HG02763 (cell line): ENCODE measurements at regions not wholly inside any gene's neighbourhood (a gene's known extent, or its start where the extent isn't known, plus 50 kb on each side); places are given as distances from the start of the nearest gene placed in this dataset.

Experiments used
- ATAC-seq: cut with Tn5 transposase; IDR thresholded peaks from one replicate; pipeline ENCODE4 v1.9.1; 2021; ENCODE audit warnings: mild to moderate bottlenecking, moderate library complexity; ENCODE audit not compliant: unreplicated experiment

DNA sequence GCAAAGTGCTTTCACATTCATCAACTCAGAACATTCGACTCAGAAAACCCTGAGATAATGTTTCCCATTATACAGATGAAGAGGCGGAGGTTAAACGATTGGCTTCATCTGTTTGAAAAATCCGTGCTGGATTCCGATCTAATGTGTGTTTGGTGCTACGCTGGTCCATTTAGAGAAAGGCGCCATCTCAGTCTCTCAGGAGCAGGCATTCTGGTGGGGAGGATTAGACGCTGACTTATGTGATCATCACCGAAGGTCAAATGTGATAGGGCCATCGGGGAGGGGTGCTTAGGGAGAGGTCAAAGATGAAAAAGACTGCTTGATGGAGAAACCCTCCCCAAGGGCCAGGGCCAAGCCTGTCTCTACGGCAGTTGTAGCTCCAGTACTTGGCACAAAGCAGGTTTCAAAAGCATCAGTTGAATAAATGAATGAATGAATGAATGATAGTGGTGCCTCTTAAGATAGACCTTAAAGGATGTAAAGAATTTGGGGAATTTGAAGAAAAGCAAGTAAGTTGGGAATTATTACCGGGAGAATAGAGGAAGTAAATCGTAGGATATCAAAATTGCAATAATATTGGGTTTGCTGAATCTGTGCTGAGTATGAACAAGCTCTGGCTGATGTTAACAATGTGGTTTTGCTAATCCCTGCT is 160.6 kb upstream of the SHB start:
- no peak for ATAC-seq

DNA sequence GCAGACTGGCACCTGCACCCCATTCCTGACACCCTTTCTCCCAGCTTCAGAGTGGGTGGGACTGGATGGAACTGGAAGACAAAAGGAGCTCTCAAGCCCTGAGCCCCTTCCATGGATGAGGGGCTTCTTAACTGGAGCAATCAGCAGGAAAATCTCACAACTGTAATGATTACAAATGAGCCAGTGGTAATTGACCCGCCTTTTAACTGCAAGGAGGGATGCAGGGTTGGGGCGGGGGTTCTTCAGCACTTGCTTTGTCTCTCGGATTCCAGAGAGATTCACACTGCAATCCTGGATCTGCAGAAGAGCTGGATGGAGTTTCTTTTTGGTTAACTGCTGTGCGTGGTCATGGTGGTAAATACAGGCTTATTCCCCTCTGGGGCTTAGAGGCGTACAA is 160.1 kb upstream of the SHB start:
- no peak for ATAC-seq

DNA sequence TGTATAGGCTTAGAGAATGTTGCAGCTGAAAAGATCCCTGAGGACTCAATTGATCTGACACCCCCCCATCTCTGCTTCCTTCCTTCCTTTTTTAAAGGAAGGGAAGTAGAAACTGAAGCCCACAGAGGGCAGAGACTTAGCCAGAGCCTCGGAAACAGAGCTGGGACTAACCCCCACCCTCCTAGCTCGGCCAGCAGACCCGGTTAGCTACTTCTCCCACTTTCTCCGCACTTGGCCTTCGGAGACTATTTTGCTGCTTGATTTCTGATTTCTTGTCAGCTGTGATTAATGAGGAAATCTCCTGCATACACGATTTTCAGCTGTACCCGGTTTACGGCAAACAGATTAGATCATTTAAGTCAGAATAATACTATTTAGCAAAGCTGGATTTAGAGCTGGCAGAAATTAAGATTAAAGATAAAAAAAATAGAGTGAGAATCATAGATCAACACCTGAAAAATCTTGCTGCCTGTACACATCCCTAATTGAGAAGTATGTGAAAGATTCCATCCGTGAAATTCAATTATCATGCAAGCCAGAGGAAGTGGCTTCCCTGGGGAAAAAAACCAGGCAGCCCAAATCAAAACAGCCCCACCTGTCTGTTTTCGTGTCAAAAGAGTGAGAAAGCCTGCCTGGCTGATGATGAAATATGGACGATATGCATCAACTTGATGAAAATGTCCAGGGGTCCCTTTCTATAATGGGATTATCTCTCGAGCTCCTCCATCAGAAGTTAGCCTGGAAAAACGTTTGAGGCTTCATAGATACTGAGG is 159.5 kb upstream of the SHB start:
- ATAC-seq: no peak

DNA sequence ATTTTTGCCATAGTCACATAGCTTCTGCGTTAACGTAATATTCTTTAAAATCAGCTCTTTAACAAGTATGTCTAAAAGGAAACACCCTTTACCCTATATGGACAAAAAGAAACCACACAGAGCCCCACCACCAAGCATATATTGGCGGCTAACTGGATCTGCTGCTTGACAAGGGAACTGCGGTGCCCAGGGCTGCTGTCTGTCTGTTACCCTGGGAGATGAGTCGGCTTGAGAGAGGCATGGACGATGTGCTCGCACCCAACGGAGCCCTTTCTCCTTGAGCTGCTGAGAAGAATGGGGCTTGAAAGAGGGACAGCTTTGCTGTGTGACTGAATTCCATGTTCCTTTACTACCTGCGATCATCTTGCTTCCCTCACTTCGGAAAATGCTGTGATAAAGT is 158.6 kb upstream of the SHB start:
- no peak for ATAC-seq

DNA sequence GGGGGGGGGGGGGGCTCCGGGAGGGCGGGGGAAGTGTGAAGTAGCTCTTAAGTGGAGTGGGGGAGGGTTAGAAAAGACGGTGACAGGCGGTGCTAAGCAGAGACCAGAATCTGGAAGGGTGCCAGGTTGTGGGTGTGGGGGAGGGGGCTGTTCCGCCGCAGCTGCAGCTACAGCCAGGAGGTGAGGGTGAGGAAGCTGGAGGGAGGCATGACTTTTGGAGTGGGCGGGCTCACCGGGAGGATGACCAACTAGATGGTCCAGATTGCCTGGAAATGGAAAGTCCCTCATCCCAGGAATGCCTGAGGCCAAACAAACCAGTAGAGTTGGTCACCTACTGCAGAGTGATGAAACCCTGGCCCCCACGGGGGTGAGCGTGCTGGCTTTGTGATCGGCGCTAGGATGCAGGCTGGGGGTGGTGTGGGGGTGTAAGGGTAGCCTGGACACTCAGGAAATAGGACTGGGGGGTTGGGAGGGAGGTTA is 158.1 kb upstream of the SHB start:
- ATAC-seq: peak; percentile 78

DNA sequence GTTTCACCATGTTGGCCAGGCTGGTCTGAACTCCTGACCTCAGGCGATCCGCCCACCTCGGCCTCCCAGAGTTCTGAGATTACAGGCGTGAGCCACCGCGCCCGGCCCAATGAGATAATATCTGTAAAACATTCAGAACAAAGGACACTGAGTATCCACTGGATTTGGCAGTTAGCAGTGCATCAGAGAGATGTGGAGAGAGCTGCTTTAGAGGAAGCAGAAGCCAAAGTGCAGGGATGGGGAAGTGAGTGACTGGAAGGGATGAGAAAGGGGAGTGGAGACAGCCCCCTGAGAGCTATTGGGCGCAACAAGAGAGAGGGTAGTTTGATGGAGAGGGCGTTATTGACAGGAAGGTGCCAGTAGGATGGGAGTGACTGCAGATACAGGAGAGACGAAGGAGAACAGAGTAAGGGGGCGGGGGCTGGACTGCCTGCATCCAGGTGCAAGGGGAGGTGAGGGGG is 157.5 kb upstream of the SHB start:
- no peak for ATAC-seq

DNA sequence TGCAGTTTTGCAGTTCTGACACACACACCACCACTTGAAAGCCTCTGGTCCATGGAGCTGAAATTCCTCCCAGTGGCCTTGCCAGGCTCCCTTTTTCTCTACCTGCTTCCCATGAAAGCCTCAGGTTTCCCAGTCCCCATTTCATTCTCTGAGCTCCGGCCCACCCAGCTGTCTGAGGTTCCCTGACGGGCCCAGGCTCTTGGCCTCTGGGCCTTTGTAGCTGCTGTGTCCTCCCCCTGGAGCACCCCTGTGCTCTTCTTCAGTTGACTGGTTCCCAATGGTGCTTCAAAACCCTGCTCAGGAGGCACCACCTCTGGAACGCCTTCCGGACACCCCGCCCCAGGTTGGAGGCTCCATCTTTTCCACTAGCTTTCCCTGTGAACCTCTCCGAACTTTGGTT is 155.9 kb upstream of the SHB start:
- no peak for ATAC-seq

DNA sequence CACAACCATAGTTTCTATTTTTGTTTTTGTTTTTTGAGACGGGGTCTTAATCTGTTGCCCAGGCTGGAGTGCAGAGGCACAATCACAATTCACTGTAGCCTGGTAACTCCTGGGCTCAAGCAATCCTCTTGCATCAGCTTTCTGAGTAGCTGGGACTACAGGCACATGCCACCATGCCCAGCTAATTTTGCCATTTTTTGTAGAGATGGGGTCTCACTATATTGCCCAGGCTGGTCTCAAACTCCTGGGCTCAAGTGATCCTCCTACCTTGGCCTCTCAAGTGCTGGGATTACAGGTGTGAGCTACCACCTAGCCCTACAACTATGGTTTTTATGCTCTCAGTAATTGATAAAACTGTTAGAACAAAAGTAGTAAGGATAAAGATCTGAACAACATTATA is 147.5 kb upstream of the SHB start:
- ATAC-seq: no peak

DNA sequence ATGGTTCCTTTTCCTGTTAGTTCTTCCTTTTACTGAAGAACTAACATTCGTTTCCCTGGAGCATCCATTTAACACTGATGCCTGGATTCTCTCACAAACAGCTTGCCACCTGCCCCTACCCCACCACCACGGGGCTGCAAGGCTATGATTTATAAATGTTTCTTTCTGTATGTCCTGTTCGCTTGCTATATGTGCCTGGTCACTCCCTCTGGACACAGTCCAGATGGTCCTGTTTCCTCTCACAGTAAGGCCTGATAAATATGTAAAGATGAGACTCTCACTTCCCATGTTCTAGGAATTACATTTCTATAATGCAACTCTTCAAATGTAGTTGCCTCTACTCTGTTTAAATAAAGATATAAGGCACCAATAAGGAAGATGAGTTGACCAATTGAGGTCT is 146.4 kb upstream of the SHB start:
- no peak for ATAC-seq

DNA sequence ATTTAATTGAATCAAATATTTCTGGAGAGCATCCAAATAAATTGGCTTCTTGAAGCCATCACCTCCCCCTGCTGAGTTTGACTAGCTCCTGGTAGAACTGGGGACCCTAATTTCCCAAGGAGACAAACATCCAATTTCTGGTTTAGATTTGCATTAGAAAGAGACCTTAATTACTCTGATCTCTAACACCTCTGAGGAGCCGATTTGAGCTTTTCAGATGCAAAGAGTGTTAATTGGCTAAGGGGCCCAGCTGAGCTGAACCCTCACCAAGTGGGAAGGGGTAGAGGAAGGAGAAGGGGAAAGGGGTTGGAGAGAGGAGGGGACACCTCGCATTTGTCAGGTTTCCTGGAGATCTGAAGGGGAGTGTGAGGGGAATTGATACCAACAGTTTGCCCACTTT is 145.4 kb upstream of the SHB start:
- ATAC-seq: no peak

DNA sequence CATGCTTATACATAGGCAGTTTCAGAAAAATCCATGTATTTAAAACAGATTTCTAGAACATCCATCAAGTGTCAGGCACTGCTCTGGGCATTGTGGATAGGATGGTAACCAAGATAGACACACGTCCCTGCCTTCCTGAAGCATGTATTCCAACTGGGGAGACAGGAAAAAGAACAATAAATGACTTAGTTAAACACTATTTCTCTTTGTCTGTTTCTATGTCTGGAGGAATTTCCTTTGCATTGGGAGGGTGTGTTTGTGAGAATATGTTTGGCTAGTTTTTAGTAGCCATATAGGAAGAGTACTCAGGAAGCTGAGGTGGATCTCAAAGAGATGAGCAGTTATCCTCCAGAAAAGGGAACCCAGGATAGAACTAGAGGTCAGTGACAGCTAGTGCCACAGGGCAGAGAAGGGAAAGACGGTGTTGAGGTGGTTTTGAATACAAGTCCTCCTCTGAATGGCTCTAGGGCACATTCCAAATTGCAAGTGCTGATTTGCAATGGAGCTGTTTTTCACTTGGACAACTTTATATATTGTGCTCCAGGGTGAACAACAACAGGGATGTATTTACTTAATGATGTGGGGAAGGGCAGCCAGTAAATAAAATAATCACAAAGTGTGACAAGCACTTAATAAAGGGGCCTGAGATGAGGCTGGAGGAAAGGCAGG is 144.7 kb upstream of the SHB start:
- ATAC-seq: no peak

DNA sequence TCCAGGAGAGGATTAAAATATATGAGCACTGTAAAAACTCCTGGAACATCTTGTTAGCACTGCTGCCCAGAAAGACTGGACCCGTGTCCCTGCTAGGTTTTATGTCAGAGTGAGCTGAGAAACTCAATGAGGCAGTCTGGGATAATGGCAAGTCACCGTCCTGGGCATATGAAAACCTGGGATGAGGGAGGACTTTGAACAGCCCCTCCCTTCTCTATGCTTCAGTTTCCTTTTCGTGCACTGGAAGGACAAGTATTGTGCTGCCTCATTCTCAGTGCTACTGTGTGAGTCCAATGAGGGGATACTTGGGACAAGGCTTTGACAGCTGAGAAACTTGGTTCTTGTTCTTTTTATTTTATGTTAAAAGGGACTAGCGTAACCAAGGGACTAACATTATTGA is 143.0 kb upstream of the SHB start:
- ATAC-seq: no peak

DNA sequence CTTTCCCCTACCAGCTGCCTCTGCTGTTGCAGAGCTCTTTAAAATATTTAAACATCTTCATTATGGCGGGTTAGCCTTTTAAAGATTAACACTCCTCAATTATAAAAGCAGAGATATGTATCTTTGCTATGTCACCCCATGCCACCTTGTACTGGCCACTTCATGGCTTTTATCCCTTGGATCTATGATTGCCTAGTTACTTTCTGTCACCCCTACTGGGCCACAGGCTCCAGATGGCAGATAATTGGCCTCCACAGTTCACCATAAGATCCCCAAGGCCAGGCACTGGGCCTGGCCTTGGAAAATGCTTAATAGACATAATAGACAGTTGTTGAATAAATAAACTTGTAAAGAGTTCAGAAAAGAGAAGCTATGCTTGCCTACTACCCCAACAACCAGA is 142.0 kb upstream of the SHB start:
- no peak for ATAC-seq

DNA sequence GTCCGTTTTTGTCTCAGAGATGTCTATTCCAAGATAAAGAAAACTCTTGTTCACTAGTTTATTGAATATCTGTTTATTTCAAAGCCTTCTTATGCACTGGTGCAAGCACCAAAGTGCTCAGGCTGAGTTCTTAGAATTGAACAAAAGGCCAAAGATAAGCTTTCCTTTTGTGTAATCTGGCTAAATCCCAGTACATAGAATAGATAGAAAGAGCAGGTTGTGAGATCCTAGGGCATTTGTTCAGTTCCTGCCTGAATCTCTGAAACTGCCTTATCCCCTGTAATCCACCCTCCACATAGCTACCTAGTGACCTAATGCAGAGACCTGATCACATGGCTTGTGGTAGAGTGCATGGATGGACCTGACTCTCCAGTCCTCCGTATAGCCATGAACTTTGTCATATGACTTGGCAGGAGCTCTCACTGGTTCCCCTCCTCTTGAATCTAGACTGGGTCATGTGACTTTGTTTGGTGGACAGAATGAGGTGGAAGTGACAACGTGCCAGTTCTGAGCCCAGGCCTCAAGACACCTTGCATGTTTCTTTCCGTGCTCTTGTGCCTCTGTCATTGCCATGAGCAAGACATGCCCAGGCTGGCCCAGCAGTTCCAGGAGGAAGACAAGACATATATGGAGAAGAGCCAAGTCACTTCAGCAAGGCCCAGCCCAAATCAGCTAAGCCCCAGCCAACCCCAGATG is 139.3 kb upstream of the SHB start:
- no peak for ATAC-seq

DNA sequence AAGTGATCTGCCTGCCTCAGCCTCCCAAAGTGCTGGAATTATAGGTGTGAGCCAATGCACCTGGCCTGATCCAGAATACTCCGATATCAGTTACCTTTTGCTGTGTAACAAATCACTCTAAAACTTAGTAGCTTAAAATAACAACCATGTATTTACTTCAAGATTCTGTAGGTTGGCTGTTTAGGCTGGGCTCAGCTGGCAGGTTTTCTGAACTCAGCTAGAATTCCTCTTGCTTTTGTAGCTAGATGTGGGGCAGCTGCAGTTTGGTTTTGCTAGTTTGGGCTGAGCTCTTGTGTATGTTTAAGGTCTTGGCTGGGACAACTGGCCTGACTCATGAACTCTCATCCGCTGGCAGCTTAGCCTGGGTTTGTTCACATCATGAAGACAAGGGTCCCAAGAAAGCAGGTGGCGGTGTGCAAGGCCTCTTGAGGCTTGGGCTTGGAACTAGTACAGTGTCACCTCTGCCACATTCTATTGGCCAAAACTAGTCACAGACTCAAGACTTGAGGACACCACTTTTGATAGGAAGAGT is 138.3 kb upstream of the SHB start:
- ATAC-seq: no peak

DNA sequence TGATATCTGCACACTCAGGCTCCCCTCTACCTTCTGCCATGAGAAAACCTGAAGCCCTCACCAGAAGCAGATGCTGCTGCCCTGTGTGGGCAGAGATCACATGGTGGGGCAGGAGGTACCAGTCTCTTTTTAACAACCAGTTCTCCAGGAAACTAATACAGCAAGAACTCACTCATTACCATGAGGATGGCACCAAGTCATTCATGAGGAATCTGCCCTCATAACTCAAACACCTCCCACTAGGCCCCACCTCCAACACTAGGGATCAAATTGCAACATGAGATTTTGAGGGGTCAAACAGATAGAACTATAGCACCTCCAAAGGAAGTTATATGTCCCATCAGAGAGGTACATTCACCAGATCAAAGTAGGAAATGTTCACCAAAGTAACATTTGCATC is 136.3 kb upstream of the SHB start:
- no peak for ATAC-seq

DNA sequence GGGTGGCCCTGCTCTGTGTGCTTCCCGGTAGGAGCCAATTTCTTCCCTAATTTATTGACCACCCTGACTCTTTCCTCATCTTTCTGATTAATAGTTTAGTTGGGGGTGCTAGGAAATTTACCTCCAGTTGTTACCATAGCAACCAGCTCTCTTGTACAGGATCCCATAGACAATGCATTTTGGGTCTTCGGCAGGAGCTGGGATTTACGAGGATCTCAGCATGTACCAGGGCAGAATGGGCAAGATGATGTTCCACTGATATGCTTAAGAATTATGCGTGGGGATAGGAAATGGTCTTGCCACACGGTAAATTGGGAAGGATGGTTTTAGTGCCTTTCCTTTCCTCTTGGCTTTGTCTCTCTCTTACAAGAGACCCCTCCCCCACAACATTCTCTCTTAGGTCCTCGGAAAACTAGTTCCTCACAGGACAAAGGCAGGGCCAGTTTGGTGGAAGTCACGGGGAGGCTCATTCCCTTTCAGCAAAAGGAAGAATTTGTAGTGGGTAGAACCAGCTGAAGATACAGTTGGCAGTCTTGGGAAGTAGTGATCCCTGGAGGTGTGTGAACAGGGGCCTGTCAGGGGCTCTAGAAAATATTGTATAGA is 133.4 kb upstream of the SHB start:
- no peak for ATAC-seq

DNA sequence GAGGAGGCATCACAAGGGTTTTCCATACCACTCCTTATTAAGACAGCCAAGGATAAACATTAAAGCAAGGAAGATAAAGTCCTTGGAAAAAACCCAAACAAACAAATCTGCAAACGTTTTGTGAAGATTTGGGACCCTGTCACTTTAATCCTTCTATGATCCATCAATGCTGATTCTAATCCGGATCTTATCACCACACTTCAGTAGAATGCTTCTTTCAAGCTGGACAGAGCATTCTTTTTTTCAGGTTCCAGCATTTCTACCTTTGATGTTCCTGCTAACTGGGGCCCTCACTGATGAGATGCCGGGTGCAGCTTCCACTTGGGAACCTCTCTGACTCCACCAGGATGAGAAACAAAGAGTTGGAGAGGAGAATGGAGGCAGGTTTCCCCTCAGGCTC is 132.8 kb upstream of the SHB start:
- no peak for ATAC-seq

DNA sequence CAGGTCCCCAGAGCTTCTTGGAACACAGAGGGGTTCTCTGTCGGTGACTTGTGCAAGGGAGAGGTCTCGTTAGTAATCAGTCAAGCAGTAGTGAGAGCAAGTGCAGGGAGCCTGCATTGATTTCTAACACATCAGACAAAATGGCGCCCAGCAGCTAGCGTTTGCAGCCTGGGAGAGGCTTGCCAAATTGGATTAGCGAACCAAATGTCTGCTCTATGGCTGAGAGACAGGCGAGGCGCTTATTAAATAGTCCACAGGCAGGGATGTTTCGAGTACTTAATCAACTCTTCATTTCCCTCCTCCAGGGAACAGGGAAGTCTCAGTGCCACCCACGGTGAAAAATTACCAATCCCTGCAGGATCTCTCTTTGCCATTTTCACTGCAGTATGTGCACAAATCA is 131.4 kb upstream of the SHB start:
- ATAC-seq: no peak

DNA sequence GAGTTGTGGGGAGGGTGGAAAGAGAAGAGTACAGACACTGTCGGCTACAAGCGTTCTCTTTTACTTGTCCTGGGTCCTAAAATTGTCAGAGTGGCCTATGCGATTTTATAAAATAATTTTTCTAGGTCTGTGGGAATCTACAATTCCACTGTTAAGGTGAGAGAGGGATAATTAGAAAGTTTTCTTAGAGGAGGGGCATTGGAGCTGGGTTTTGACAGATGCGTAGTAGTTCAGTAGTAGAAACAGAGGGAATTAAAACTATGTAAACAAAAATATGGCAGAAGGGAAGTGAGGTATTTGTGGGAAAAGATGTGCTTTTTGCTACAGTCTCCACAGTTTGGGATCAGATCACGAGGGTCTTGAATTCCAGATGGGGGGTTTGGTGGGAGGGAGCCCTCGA is 129.1 kb upstream of the SHB start:
- ATAC-seq: no peak

DNA sequence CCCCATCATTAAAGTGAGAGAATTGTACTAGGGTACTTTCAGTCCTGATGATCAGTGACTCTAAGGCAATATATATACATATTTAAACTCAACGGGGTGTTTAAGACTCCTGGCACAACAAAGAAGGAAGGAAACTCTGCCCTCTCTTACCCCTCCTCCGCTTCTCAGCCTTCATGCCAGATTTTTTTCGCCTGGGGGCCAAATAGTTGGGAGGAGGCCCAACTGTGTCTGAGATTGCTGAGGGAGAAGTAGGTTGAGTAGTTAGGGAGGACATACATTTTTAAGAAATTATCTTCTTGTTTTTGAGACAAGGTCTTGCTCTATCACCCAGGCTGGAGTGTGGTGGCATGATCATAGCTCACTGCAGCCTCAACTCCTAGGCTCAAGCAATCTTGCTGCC is 127.7 kb upstream of the SHB start:
- ATAC-seq: no peak
